Prostate gland (tissue), 2 donors: ENCODE measurements at regions not wholly inside any gene's neighbourhood (a gene's known extent, or its start where the extent isn't known, plus 50 kb on each side); places are given as distances from the start of the nearest gene placed in this dataset.

Experiments used
- CTCF ChIP-seq, 4 experiments: fragments of 200-600 bp in 2 of 4; fragments of 450-650 bp in 2 of 4; sonication (generic) in 2 of 4; IDR thresholded peaks; 1 replicate in 3 of 4; 2 replicates in 1 of 4; pipeline ENCODE4 v1.5.1; 2016 to 2019; ENCODE audit warnings: antibody characterized with exemption in 4 of 4, mild to moderate bottlenecking in 2 of 4, moderate library complexity in 2 of 4
- POLR2A ChIP-seq: fragments of 450-650 bp; IDR thresholded peaks from one replicate; pipeline ENCODE4 v1.6.1; 2016; ENCODE audit warnings: antibody characterized with exemption, mild to moderate bottlenecking

- TF ChIP-seq CTCF (IDR thresholded peaks at IDR 0.05), result no peak
- TF ChIP-seq POLR2A, result no peak
Measured at GRCh38 chr5:101296477-101296876, 393.4 kb upstream of the ST8SIA4 start.
